Transverse colon (tissue), 4 donors: ENCODE measurements at regions not wholly inside any gene's neighbourhood (a gene's known extent, or its start where the extent isn't known, plus 50 kb on each side); places are given as distances from the start of the nearest gene placed in this dataset.

ENCODE experiments used
- DNase-seq: peaks from one replicate; pipeline ENCODE4 v3.0.0-alpha.2; 2019
- H3K27ac ChIP-seq, 4 donors: fragments of 200-600 bp; sonication (generic); 2 replicates each; pipeline ENCODE4 v1.5.1; 2016 to 2018; ENCODE audit warnings: inconsistent platforms in 4 of 4
- H3K27me3 ChIP-seq: fragments of 200-600 bp; sonication (generic); 2 replicates; pipeline ENCODE4 v1.5.1; 2017; ENCODE audit warnings: inconsistent platforms
- H3K36me3 ChIP-seq, 4 donors: fragments of 200-600 bp; sonication (generic); 2 replicates each; pipeline ENCODE4 v1.5.1; 2017 to 2019; ENCODE audit warnings: inconsistent platforms in 4 of 4
- H3K4me1 ChIP-seq, 4 donors: fragments of 200-600 bp; sonication (generic); 2 replicates each; pipeline ENCODE4 v1.5.1; 2017 to 2020; ENCODE audit warnings: inconsistent platforms in 4 of 4
- H3K4me3 ChIP-seq, 4 donors: fragments of 200-600 bp; sonication (generic); 1 replicate in 1 of 4; 2 replicates in 3 of 4; pipeline versions ENCODE4 v1.5.1 to v1.6.1; 2017 to 2019; ENCODE audit warnings: inconsistent platforms in 4 of 4
- H3K9me3 ChIP-seq, 2 donors: fragments of 200-600 bp; sonication (generic); 2 replicates each; pipeline ENCODE4 v1.5.1; 2017 to 2019; ENCODE audit warnings: inconsistent platforms in 2 of 2
- CTCF ChIP-seq, 5 experiments: fragments of 200-600 bp in 3 of 5; fragments of 450-650 bp in 2 of 5; sonication (generic) in 3 of 5; IDR thresholded peaks; 1 replicate in 2 of 5; 2 replicates in 3 of 5; pipeline ENCODE4 v1.5.1; 2016 to 2017; ENCODE audit warnings: antibody characterized with exemption in 5 of 5, inconsistent platforms in 3 of 5, mild to moderate bottlenecking in 2 of 5, moderate library complexity in 1 of 5
- EP300 ChIP-seq: sonication (generic); formaldehyde crosslinking; IDR thresholded peaks from one replicate; pipeline ENCODE4 v1.6.1; 2017; ENCODE audit warnings: antibody characterized with exemption, low read depth
- POLR2A ChIP-seq: fragments of 450-650 bp; IDR thresholded peaks from one replicate; pipeline ENCODE4 v1.6.1; 2016; ENCODE audit warnings: antibody characterized with exemption, mild to moderate bottlenecking, moderate library complexity
- POLR2AphosphoS5 ChIP-seq, 3 donors: sonication (generic); formaldehyde crosslinking; IDR thresholded peaks; one replicate each; pipeline ENCODE4 v1.6.1; 2016; ENCODE audit warnings: antibody characterized with exemption in 3 of 3
- WGBS, 2 donors: methylation state at CpG; one replicate each; pipeline ENCODE4 v1.1.5; 2018; ENCODE audit warnings: low coverage in 1 of 2; 5-methylcytosine and 5-hydroxymethylcytosine counted together
- in situ Hi-C, 4 donors: fragments of 200-750 bp; cut with MboI; loops; one replicate each; pipeline versions ENCODE4 v1.15.0 to v1.15.1; 2017; ENCODE audit warnings: low sequenced_read_pairs in 3 of 4, low pct_ligation_motif_present in 1 of 4, low pct_unique_long_range_greater_than_20kb in 1 of 4
- intact Hi-C: fragments of 100-400 bp; cut with DNase I; formaldehyde crosslinking; loops from one replicate; pipeline ENCODE4 v1.15.1; 2023; ENCODE audit warnings: low total_unique reads

DNA sequence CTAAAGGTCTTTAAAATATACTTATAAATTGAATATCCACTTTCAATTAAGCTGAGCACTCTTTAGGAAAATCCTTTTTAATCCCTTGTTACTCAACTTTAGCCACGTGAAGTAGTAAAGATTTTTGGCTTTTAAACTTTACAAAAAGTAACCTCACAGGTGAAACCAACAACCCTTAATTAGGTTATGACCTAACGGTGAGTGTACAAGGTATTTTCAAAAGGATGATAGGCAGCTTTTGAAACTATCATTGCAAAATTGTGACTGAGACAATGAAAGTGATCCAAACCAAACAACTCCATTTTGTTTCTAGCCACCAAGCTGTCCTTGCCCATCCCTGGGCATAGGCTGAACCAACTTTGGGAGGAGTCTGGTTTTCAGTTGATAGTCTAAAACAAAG, 940.2 kb downstream of the OTOL1 start:
- in situ Hi-C loops, result no loop called here
- 67 to 85% methylated on average over 2 of the region's 2 CpGs for WGBS, 2 donors
- TF ChIP-seq EP300 (no peak), CTCF (IDR thresholded peaks at IDR 0.05) (no peak), POLR2AphosphoS5 (IDR thresholded peaks at IDR 0.05) (no peak), POLR2A (no peak)

DNA sequence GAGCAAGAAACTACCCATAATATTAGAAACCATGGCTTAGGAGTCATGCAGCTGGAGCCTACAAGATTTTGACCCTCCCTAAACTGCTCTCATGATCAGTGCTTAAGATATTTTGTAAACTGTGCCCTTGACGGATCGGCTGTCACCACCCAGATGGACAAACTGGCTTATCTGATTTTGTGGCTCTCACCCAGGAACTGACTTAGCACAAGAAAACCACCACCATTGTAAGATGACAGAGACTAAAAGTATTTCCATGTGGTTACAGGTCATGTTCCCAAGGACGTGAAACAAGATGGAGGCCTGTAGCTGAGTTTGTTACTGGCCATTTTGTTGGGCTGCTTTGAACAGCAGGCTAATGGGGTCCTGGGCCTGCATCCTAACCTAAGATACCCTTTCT, 940.9 kb downstream of the OTOL1 start:
- WGBS, 2 donors, result 83 to 100% methylated on average over 2 to 3 of the region's 3 CpGs
- intact Hi-C loops (no loop called here), in situ Hi-C loops (no loop called here)
- Histone ChIP-seq H3K27me3 (no peaks in the 10 kb centered on the region), H3K27ac (no peak overlapping the region), H3K4me3 (no peak overlapping the region), H3K4me1 (no peaks in the 10 kb centered on the region), H3K36me3 (no peaks in the 10 kb centered on the region), H3K9me3 (peaks cover 0 to 3% of the 10 kb centered on the region in 2 donors)
- DNase-seq, result no peak
- TF ChIP-seq POLR2AphosphoS5 (IDR thresholded peaks at IDR 0.05) (no peak), POLR2A (no peak), CTCF (IDR thresholded peaks at IDR 0.05) (no peak), EP300 (no peak)

More for the DNA sequence above, 940.2 kb downstream of the OTOL1 start:
- Histone ChIP-seq H3K36me3 (no peaks in the 10 kb centered on the region), H3K4me1 (no peaks in the 10 kb centered on the region), H3K4me3 (no peak overlapping the region), H3K9me3 (peaks cover 0 to 3% of the 10 kb centered on the region in 2 donors), H3K27me3 (no peaks in the 10 kb centered on the region), H3K27ac (no peak overlapping the region)
- DNase-seq, result no peak
- intact Hi-C loops, result no loop called here

DNA sequence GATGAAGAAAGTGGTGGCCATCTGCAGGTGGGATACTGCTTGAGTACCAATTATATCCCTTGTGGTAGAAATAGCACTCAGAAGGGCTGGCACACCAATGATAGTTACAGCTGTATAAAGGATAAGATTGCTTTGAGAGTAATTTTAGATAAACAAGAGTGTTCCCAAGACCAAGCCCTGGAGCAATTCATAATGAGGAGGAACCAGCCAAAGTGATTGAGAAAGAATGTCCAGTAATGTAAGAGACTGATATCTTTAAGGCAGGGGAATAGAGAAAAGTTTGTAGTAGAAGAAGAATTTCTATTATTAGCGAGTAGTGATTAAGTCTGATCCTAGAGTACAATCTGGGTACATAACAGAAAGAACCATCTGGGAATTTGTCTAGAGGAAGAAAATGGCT, 945.1 kb downstream of the OTOL1 start:
- in situ Hi-C loops (no loop called here), intact Hi-C loops (no loop called here)
- no peak overlapping the region for H3K27ac ChIP-seq
- TF ChIP-seq CTCF (IDR thresholded peaks at IDR 0.05), result no peak
- TF ChIP-seq EP300, result no peak
- no peak for TF ChIP-seq POLR2A
- no peak for TF ChIP-seq POLR2AphosphoS5 (IDR thresholded peaks at IDR 0.05)
- no peaks in the 10 kb centered on the region for H3K4me1 ChIP-seq
- H3K36me3 ChIP-seq, result no peaks in the 10 kb centered on the region
- WGBS, 2 donors, result 40 to 70% methylated on average over 1 of the region's 1 CpG
- no peaks in the 10 kb centered on the region for H3K9me3 ChIP-seq
- no peaks in the 10 kb centered on the region for H3K27me3 ChIP-seq
- no peak for DNase-seq
- no peak overlapping the region for H3K4me3 ChIP-seq

- H3K9me3 ChIP-seq, result no peaks in the 10 kb centered on the region
- in situ Hi-C loops, result no loop called here
These were observed 946.8 kb downstream of the OTOL1 start for GRCh38 chr3:162443376-162443775.

More at GRCh38 chr3:162443376-162443775, 946.8 kb downstream of the OTOL1 start:
- no peak overlapping the region for H3K4me3 ChIP-seq
- no peaks in the 10 kb centered on the region for H3K27me3 ChIP-seq
- H3K4me1 ChIP-seq, result no peaks in the 10 kb centered on the region
- no peak for DNase-seq
- TF ChIP-seq CTCF (IDR thresholded peaks at IDR 0.05) (no peak), EP300 (no peak), POLR2A (no peak), POLR2AphosphoS5 (IDR thresholded peaks at IDR 0.05) (no peak)
- H3K27ac ChIP-seq, result no peak overlapping the region
- intact Hi-C loops, result no loop called here
- no peaks in the 10 kb centered on the region for H3K36me3 ChIP-seq
